Heart left ventricle (tissue), 13 donors: ENCODE measurements at regions not wholly inside any gene's neighbourhood (a gene's known extent, or its start where the extent isn't known, plus 50 kb on each side); places are given as distances from the start of the nearest gene placed in this dataset.

Experiments used
- CTCF ChIP-seq, 12 donors: fragments of 200-600 bp; sonication (generic) in 4 of 12; IDR thresholded peaks; one replicate each; pipeline versions ENCODE4 v1.5.0 to v1.8.0; 2018 to 2022; ENCODE audit warnings: antibody characterized with exemption in 12 of 12, mild to moderate bottlenecking in 5 of 12
- POLR2A ChIP-seq, 2 donors: fragments of 450-650 bp; IDR thresholded peaks; one replicate each; pipeline ENCODE4 v1.6.1; 2017; ENCODE audit warnings: antibody characterized with exemption in 2 of 2, mild to moderate bottlenecking in 2 of 2, moderate library complexity in 2 of 2
- donor health status: ischemic (EF 13 %, LVEDD 7.1; RV severe dilation, severe dysfunction).
- donor health status: DM: no; HTN: yes; CAD: no.
- donor health status: DM: no; HTN: no; CAD: no.
- donor health status: ischemic (EF 25% LVEDD 6.9; RV normal size, moderate dysfunction).
- donor health status: ischemic (EF 25% LVEDD 5.7; RV mildly dilated, moderate dysfunction).
- donor health status: ischemic (EF 35%, LVEDD 5.7; RV mildly dilated, moderate dysfunction).
- donor health status: nonischemic (EF 11% LVEDD 7.7; RV severe dilation, severe dysfunction).
- donor health status: DM: yes; HTN: yes; CAD: no.
- donor health status: PGD.
- donor health status: ischemic (EF 29% LVEDD 5.4; RV normal size, mild dysfunction).
- donor health status: nonischemic (EF 23%, LVEDD 6.1; RV moderate dilation, normal function).

- TF ChIP-seq CTCF (IDR thresholded peaks at IDR 0.05) (no peak), POLR2A (IDR thresholded peaks at IDR 0.05) (no peak)
Measured at GRCh38 chr9:1362845-1363244, 312.7 kb downstream of the DMRT2 start.
